NCI-H146 treated with DMSO at 0.1 percent for 48 hours (cell line): ENCODE measurements at regions not wholly inside any gene's neighbourhood (a gene's known extent, or its start where the extent isn't known, plus 50 kb on each side); places are given as distances from the start of the nearest gene placed in this dataset.
"Not testable (repeated sequence)": the region's sequence is repeated elsewhere in the genome, so short reads cannot be mapped to it uniquely, and the experiment has no call there.

Source experiments
- DNase-seq: peaks from one replicate; lab custom pipeline; 2025; ENCODE audit not compliant: unreplicated experiment; lab: John Stamatoyannopoulos, UW

DNA sequence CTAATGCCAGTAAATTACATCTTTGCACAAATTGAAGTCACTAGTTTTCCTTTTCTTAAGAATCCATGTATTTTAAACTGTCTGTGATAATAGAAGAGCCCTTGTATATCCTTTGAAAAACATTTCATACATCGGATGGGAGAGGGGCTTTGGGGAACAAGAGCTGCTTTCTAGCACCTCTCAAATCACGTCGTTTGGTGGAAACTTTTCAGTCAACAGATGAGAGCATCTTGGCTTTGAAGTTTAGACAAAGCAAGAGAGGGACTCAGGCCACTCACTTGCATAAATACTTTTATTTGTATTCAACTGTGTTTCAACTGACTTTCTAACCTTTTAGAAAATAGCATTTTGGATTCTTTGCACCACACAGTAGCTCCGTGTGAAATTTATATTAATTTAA lies 502.3 kb upstream of the IMPG1 start:
- no peak for DNase-seq

DNA sequence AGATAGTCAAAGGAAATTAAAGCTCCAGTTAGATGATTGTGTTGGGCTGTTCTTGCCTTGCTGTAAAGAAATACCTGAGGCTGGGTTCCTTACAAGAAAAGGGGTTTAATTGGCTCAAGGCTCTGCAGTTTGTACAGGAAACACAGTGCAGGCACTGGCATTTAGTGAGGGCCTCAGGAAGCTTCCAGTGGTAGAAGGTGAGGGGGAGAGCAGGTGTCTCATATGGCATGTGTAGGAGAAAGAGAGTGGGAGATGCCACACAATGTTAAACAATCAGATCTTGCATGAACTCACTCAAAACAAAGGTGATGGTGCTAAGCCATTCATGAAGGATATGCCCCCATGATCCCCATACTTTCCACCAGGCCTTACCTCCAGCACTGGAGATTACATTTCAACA lies 493.5 kb upstream of the IMPG1 start:
- no peak for DNase-seq

DNA sequence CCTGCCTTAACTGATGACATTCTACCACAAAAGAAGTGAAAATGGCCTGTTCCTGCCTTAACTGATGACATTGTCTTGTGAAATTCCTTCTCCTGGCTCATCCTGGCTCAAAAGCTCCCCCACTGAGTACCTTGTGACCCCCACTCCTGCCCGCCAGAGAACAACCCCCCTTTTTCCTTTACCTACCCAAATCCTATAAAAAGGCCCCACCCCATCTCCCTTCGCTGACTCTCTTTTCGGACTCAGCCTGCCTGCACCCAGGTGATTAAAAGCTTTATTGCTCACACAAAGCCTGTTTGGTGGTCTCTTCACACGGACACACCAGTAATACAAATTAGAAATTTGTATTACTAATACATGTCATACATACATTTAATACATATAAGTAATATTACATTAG lies 489.9 kb upstream of the IMPG1 start:
- not testable (repeated sequence) for DNase-seq

DNA sequence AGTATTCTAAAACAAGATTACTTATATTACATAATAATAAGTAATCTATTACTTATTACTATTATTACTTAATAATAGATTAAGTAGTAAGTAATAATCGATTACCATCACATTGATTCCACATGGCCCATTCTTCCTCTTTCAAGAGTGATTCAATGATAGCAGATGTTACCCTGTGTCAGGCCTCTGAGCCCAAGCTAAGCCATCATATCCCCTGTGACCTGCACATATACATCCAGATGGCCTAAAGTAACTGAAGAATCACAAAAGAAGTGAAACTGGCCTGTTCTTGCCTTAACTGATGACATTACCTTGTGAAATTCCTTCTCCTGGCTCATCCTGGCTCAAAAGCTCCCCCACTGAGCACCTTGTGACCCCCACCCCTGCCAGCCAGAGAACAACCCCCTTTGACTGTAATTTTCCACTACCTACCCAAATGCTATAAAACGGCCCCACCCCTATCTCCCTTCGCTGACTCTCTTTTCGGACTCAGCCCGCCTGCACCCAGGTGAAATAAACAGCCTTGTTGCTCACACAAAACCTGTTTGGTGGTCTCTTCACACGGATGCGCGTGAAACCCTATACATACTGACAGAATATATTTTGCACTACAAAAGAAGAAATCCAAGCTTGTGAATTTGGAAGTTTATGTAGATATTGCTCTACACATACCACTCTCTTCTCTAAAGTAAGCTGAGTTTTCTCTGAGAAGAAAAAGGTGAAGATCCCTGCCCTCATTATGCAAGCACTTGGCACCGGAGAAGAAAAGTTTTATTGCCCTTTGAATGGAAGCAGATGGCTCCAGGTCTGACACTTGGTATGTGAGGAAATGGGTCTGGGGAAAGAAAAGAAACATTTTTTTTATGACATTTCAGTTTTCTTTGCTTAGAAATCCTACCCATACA lies 488.6 kb upstream of the IMPG1 start:
- not testable (repeated sequence) for DNase-seq

DNA sequence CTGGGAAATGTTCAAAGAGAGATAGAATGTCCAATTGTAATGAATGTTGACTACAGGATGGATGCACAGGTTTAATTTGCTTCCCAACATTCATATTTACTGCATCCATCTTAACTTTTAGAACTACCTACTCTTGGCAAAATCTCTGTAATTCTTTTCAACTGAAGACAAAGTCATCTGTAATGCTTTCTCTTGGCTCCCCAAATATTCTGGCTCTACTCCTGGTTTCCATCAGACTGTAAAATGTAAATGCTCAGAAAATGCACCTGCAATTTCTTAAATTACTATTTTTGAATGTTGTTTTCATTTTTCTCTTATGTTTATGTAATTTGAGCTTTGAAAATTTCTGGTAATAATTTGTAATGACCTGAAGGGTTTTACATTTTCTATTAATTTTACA lies 480.8 kb upstream of the IMPG1 start:
- DNase-seq = no peak

DNA sequence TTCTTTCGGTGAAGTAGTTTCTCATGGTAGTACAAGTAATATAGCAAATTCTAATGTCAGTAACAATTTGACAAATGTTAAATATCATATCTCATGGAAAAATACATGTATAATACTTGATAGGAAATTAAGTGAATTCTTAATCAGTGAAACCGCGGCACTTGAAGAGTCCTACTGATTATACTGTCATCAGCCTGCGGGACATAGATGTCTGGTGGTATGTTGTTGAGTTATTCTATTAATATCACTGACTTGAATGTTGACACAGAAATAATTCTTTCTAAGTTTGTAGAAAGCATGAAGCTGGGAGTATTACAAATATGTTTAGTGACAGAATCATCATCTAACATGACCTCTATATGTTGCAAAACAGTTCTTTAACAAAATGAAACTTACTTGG lies 479.8 kb upstream of the IMPG1 start:
- DNase-seq = no peak

DNA sequence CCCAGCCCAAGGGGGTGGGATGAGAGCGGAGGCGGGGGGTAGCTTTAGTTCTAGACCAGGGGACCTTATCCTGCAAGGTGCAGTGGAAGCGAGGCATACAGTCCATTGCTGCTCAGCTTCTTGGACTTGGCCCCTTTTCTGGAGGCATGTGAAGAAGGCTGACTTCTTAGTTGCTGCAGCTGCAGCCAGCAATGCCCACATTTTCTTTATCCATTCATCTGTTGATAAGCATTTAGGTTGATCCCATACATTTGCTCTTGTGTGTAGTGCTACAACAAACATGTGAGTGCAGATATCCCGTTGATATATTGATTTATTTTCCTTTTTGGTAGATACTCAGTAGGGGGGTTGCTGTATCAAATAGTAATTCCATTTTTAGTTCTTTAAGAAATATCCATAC lies 461.2 kb upstream of the IMPG1 start:
- no peak for DNase-seq

DNA sequence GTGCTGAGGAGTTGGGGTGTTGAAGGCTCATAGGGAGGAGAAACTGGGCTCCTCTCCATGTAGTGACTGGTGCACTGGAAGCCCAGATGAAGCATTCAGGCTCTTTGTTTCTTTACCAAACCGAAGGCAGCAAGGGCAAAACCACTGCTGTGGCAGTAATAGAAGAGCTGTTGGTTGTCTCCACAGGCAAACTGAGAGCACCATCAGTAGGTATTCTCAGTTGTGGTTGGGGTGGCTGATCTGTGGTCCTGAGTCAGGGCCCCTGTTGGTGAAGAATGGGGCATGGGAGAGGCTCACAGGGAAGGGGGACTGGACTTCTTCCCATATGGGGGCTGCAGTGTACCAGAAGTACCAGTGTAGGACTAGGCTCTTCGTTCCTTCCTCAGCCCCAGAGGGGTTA lies 460.2 kb upstream of the IMPG1 start:
- DNase-seq = no peak

DNA sequence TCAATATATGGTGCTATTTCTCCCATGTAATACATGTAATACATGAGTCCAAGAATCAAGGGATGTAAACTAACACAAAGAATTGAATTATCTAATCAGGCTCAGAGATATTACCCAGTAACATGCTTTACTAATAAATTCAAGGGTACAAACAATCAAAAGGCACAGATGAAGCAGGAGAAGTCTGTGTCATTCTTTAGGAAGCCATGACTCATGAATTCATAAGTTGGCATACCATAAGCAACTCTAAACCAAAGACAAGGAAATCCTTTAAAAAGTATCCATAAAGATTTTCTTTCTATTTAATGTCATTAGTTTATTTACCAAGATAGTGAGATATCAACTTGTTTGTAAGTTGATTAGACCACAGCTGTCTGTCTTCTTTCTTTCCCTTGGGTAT lies 446.0 kb upstream of the IMPG1 start:
- DNase-seq = no peak

DNA sequence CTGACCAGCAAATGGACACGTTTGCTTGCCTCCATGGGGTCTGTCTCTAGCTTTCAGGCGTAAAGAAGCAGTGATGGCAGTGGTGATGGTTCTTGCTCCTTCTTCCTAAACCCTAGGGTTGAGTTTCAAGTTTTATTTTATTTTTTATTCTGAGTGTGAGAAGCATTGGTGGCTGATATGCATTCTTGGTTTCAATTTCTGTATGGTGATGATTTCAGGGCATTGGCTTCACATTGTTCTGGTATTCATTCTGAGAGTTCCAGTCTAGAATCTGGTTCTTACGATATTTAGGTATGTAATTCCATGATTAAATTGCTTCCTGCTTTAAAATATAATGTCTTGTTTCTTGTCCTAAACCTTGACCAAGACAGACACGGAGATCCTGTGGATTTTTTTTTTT lies 444.5 kb upstream of the IMPG1 start:
- no peak for DNase-seq

DNA sequence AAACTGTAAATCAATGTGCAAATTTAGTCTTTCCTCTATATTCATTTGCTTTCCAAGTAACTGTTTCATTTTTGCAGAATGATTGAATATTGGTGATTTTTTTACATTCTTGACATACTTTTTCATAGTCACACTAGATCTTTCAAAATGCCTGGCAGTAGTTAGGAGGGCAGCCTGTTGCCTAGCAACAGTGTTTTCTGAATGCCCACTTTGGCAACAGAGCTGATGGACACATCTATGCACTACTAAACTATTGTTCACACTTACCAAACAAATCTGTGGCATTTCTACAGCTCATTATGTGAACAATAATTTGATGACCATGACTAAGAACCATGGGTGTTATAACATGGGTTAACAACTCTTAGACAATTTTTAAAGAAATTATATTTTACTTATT lies 438.0 kb upstream of the IMPG1 start:
- no peak for DNase-seq

DNA sequence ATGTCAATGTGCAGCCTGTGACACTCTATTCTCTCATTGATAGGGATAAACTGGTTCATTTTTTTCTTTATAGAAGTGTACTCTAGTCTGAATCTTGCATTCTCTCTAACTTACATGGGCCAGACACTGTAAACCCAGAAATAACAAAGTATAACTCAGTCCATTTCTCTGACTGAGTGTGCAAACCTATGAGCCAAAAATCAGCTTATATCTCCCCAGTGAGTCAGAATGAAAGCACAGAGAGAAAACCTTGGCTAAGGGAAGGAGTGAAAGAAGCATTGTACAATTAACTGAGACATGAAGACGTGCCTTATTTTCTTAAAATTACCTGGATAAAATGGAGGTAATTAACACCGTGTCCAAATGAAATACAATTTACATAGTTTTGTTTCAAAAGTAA lies 436.9 kb upstream of the IMPG1 start:
- DNase-seq = no peak

DNA sequence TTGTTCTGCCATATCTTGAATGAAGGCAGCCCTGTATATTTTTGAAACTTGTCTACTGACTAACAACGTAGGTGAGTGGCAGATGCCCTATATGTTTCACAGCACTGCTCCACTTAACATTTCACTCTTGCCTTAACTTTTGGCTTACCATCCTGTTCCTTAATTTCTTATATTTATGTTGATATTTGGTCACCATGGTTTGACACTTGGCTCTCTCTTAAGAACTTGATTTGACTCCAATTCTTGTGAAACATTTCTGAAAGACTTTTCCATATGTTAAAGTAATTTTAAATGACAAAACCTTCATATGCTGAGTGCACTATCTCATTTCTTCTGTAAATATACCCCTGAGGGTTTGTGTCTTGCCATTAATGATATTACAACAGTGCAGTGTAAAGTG lies 434.3 kb upstream of the IMPG1 start:
- no peak for DNase-seq

DNA sequence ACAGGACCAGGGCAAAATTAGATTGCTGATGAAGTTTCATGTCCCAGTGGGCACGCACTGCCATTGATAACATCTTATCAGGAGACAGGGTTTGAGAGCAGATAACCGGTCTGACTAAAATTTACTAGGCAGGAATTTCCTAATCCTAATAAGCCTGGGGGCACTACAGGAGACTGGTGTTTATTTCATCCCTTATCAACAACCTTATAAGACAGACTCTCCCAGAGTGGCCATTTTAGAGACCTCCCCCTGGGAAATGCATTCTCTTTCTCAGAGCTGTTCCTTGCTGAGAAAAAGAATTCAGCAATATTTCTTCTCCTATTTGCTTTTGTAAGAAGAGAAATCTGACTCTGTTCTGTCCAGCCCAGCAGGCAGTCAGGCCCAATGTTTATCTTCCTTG lies 423.4 kb upstream of the IMPG1 start:
- DNase-seq = no peak

DNA sequence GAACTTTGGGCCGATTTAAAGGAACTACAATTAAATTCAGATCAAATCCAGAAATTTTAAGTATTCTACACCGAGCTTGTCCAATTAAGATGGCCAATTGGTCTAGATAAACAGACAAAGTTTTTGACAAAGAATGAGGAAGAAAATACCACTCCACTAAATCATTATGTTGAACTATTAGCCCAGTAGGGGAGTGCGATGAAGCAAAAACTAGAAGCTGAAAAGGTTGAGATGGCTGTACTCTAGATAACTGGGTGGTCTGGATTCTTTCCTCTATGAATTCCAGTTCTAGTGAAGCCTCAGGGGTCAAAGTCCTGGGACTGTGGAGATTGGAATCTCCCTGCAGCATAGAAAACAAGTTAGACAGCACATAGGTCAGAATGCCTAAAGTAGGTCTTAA lies 418.9 kb upstream of the IMPG1 start:
- DNase-seq = not testable (repeated sequence)

DNA sequence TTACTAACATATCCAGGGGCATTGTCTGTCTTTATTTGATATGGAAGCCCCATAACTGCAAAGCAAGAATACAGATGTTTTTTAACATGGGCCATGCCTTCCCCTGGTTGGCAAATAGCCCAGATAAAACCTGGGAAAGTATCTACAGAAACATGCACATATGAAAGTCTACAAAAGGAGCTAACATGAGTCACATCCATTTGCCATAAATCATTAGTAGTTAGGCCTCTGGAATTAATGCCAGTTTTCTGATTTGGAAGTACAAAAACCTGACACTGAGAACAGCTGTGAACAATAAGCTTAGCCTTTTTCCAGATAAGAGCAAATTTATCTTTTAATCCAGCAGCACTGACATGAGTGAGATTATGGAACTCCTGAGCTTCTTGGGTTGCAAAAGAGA lies 418.0 kb upstream of the IMPG1 start:
- DNase-seq = no peak

DNA sequence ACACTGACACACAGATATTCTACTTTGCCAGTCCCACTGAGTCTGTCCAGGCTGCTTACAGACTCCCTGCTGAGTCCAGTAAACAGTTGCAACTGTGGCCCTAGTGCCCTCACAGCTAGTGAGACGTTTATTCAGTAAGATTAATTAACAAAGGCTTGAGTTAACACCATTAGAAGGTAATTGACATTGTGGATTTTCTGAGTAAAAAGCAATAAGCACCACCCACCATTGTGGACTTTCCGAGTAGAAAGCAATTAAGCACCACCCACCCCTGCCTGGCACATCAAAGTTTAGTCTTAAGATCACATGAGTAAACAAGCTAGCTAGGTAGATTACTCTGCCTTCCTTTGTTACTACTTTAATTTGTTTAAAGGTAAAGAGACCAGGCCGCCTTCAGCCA lies 408.6 kb upstream of the IMPG1 start:
- no peak for DNase-seq

DNA sequence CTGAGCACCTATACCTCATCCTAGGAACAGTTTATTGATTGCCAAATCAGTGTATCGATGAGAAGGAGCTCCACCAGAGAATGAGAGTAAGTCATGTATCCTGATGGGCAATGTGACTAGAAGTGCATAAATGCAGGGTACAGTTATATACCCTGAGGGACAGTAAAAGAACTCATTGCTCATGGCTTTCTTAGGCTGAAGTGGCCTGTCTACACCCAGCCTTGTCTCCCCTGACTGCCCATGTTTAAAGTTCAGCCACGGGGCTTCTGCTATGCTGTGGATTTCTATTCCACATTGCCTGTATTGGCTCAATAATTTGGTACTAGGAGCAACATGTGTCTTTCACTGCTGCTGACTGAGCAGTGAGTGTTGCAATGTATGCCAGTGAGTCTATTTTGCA lies 400.4 kb upstream of the IMPG1 start:
- DNase-seq = no peak

DNA sequence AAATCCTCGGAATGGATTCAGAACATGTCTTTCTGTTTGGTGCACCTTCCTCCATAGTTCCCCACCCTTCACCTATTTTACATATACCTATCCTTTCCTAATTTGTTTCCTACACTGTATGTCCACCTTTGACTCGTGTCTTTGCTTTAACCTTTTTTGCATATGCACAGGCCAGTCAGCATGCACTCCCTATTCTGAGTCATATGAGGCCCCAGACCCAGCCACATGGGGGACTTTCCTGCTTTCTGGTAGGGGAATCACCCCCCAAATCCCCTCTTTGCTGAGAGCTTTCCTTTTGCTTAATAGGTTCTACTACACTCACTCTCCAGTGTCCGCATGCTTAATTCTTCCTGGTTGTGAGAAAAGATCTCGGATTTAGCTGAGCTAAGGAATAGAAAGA lies 393.8 kb upstream of the IMPG1 start:
- DNase-seq = no peak

DNA sequence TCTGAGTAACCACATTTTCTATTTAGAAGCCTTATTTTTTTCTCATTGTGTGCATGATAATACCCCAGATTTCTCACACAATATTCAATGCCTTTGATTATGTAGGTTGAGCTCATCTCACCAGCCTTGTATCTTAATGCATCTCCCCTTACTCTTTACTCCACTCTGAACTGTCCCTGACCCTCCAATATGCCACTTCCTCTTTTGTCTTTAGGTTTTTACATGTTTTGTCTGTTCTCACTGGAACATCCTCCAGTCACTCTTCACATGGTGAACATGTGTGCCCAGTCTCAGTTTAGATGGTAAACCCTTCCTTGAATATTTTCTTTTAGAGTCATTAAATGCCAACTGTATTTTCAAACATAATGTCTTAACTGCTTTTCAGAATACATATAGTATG lies 392.9 kb upstream of the IMPG1 start:
- DNase-seq = no peak

DNA sequence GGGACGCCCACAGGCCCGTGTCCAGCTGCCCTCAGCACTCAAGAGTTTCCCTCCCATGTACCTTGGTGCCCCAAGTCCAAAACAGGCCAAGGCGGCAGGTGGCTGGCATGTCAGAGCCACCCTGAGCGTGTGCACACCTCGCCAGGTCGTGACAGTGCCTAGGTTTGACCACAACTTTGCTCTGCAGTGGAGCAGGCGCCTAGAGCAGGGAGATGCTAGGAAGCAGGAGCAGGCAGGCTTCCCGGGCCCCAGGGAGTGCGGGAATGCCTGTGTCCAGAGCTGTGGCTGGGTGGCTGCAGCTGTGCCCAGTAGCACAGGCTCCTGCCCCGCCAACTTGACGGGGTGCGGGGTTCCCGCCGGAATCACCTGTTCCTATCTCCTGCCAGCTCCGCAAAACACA lies 380.8 kb upstream of the IMPG1 start:
- DNase-seq = no peak

DNA sequence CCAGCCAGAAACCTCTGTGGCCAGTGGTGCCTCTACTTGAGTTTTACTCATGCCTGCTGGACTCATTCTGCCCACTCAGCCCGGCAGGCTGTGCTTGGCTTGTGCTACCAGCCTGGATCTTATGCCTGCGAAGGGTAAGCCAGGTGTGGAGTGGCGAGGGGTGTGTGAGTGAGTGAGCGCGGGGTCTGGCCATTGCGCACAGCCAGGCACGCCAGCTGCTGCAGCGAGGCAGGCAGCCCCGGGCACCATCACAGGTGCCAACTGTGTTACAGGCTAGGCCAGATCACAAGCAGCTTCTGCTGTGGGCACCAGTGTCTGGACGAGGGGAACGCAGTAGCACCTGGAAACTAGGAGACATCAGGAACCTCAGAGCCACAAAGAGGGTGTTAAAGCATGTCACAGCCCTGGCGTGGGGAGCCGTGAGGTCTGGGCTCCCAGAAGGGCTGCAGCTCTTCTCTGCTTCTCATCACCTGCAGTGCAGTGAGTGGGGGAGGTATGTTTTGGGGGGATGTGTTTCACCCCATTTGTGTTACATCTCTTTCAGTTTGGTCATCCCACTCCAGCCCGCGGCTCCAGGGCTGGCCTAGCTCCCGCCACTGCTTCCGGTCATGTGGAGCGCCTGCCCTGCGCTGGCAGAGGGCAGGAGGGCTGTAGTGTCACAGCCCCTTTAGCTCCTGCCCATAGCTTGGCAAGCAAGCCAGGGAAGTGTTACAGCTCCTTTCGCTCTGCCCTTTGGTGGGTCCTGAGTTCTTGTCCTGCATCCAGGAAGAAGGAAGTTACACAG lies 379.7 kb upstream of the IMPG1 start:
- no peak for DNase-seq
